ENCODE measurements at regions not wholly inside any gene's neighbourhood (a gene's known extent, or its start where the extent isn't known, plus 50 kb on each side); places are given as distances from the start of the nearest gene placed in this dataset.

DNA sequence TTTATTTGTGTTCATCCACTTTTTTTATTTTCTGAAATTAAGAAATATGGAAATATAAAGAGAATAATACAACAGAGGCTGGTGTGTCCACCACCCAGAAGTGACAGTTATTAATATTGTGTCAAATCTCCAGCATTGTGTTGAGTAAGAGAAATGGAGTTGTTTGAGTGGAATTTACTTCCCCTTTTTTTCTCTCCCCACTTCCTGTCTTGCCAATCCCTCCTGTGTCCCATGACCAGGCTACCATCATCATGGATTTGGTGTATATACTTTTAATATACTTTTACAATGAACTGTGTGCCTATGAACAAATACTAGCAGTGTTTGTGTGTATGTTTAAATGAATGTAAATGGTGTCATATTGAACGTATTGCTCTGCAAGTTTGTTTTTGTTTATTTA lies 276.9 kb upstream of the SKOR2 start:
- DNase-seq: no peak

DNA sequence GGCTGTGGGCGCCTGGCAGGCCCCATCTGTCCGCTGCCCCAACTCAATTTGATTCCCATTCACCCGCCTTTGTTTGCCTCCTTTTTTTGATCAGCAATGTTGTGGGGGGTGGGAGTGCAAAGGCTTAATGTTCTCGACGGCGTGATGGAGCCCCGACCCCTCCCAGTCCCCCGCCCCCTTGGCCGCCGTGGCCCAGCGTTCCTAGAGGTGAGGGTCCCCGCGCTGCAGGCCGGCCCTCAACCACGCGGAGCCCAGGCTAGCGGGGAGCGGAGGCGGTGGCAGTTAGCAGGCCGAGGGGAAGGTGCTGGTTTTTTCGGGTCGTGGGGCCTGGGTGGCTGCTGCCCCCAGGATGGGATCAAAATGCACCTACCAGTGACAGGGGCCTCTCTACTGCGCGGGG lies 274.7 kb upstream of the SKOR2 start:
- no peak for DNase-seq

DNA sequence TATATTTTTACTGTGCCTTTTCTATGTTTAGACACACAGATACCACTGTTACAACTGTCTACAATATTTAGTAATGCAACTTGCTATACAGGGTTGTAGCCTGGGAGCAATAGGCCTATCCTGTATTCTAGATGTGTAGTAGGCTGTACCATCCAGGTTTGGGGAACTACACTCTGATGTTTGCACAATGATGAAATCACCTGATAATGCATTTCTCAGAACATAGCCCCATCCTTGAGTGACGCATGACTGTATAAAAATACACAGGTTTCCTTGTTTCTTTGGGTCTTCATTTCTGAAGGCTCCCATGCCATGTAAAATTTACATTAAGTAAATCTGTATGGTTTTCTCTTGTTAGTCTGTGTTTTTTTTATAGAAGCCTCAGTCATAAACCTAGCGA lies 270.9 kb upstream of the SKOR2 start:
- DNase-seq: no peak

- no peak for DNase-seq
These were observed 268.8 kb upstream of the SKOR2 start for GRCh38 chr18:47520263-47520662.

DNA sequence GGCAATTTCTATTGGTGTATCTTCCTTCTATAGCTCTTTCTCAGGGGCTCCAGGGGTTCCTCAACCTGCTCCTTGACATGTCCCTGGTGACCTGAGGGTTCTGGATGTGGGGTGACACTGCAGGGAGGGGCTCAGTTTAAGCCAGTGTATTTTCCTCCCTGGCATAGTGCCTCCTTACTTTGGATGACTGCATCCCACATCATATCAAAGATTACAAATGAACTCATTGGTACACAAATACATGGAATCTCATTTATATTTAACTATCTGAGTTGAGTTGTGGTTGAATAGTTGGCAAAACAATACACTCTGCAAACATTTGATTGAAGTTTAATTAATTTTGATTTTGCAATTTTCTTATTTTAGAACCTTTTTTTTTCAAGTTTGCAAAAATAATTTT lies 268.2 kb upstream of the SKOR2 start:
- DNase-seq: no peak

DNA sequence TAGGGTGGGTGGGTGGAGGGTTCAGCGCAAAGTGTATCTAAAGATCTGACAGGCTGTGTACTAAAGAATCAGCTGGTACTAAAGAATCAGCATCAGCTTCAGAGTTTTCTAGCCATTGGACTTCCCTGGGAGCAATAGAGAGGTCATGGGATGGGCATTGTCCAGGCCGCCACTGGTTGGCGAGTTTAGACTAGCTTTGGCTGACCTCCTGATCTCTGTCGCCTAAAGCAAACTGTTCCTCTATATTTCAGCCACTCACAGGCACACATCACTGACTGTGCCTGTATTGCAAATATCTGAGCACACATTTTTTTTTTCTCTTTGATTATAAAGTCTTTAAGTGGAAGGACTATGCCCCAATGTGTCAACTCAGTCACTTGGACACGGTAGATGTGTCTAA lies 267.8 kb upstream of the SKOR2 start:
- DNase-seq: no peak

DNA sequence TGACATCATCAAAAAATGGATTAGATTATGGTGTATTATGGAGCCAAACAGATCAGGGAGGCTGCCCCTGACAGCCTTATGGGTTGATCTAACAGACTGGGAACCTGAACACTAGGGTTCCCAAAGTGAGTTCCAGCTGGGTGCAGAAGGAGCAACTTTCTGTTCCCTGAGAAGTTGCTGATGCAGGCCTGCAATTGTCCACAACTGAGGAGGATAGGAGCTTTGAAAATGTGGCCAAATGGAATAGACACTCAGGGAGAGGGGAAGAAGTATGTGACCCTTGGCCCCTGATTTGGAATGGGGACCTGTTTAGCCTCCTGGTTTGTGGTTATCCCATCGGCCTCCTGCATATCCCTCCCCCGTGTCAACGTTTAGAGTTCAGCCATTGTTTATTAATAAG lies 262.2 kb upstream of the SKOR2 start:
- DNase-seq: no peak

GRCh38 chr18:47512726-47513435 lies 261.4 kb upstream of the SKOR2 start:
- DNase-seq: no peak

- no peak for DNase-seq
These were observed 260.6 kb upstream of the SKOR2 start for GRCh38 chr18:47512056-47512455.

DNA sequence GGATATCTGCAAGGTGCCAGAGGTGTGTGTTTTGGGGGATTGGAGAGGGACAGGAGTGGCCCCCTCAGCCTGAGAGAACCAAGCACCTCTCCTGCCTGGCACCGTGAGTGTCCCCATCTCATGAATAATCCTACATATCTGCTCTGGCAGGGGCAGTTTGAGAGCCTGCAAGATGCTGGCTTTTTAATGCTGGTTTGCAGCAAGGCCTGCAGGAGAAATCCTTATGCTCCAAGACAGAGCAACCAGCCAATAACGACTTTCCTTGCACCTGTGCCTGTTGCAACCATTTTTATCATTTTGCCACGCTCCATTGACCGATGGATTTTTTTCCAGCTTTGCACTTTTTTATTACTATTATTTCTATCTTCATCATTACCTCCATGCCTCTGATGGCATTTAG lies 259.4 kb upstream of the SKOR2 start:
- no peak for DNase-seq

DNA sequence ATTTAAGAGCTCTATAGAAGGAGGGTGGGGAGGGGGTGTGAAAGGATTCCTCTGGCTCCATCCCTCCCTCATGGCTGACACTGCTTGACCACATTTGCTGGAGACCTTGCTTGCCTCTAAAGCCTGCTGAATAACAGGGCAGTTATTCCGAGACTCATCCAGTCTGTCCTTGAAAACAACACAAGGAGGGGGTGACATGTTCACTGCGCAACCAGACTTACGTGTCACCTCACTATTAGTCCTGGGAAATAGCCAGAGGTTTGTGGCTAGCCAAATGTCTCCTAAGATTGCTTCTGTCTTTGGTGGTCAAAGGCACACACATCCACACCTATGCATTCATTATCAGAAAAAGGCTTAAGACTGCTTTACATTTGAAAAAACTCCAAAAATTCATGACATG lies 256.2 kb upstream of the SKOR2 start:
- DNase-seq: no peak

DNA sequence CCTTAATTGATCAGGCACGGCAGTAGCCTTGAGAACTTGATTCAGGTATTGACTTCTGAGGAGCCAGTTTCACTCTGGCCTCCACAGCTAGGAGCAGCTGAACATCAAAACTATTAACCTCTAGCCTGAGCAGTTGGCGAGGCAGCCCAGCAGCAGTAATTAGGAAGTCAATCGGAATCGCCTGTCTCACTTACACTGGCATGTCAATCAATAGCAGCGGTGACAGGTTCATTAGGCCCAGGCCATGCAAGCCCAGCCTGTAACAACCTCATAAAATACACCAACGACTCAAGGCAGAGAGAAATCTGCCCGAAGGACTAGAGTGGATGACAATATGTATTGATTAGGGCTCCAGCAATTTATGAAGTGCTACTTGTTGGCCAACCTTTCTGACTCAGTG lies 255.4 kb upstream of the SKOR2 start:
- no peak for DNase-seq

DNA sequence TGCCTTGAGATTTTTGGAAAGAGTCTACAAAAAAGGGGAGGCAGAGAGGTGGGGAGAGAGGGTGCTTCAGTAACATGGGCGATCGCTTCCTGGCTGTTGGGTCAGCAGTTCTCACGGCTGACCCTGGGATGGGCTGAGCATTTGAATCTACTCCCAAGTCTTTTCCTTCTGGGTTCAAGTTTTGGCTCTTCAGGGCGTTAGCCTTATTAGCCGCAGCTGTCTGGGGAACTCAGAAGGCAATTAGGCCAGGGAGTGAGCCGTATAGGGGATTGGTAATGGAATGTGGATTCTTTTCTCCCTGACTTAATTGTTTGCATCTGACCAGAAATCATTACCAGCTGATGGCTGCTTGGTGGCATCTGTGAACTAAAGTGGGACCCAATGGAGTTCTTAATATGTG lies 250.5 kb upstream of the SKOR2 start:
- DNase-seq: no peak

DNA sequence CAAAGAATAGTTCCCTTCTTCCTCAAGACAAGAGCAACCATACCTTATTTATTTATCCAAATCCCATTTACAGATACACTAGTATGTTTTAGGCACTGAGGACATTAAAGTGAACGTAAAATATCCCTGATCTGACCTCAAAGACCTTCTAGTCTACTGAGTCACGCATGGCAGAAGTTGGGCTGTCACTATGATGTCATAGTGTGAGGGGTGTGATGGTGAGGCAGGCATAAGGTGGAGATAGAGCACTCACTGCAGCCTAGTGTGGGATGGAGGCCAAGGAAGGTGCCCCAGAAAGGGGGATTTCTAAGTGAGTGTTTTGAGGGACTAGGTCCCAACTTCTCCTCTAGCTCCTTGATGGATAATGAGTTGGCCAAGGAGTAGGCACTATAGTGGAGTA lies 249.5 kb upstream of the SKOR2 start:
- DNase-seq: no peak

- no peak for DNase-seq
These were observed 241.2 kb upstream of the SKOR2 start for GRCh38 chr18:47492691-47493090.

DNA sequence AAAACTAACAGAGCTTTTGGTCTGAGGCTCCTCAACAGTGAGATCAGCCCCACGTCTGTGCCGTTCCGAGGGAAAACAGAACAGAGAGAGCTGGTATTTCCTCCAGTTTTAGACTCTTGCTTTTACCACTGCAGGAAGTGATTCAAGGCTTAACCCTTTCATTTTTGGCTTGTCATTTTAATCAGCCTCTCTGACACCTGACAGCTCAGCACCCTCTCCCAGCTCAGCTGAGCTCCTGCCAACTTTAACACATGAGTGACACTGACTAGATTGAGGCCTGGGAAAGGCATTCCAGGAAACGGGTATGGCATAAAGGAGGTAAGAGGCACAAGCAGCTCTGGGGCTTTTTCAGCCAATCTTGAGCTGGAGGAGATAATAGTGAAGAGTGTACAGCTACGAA lies 239.4 kb upstream of the SKOR2 start:
- DNase-seq: no peak

- no peak for DNase-seq
These were observed 233.8 kb upstream of the SKOR2 start for GRCh38 chr18:47485221-47485797.

DNA sequence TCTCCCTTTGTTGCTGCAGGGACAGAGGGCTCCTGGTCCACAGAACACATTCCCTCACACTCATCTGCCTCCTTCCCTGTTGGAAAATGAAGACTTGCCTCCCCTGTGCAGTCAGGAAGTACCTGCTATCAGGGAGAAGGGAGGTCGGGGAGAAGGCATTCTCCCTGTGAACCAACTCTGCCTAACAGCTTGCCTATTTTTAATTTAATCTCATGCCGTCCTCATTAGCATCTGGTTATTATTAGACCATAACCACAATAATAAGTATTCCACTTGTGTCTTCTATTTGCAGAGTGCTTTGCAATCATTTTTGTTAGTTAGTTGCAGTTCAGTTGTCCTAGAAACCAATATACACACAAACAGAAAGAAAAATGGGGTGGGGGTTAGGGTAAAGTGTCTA lies 232.6 kb upstream of the SKOR2 start:
- DNase-seq: no peak

DNA sequence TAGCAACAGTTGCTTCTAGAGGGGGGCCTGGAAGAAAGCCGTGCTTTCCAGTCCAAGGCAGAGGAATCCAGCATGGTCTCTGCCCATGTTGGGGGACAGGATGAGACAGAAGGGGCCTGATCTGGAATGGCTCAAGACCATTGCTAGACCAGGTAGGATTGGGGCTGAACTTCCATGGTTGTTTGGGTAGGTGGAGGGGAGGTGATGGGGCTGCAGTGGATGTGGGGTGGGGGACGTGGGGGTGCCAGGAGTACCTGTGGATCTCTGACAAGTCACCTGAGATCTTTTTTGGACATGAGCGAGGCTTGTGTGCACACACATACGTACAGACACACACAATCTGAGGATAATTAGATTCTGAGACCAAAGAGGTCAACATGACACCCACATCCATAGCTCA lies 228.7 kb upstream of the SKOR2 start:
- DNase-seq: no peak

GRCh38 chr18:47471784-47472183 lies 220.3 kb upstream of the SKOR2 start:
- no peak for DNase-seq

- DNase-seq: no peak
These were observed 219.5 kb upstream of the SKOR2 start for GRCh38 chr18:47470941-47471340.

DNA sequence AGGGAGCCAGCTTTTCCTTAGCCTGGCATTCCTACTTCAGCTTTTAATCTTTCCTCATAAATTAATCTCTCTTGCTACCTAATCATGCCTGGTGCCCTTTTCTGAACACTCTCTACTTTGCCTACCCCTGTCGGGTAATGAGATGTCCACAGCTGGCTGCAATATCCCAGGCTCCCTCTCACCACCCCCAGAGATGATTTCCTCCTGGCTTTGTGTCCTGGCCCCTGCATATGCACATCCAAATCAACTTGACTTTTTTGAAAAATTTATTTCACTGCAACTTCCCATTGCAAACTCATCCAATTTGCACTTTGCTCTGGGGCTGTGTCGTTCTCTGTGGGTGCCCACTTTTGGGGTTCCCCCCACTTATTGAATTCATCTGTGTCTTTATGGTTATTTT lies 218.1 kb upstream of the SKOR2 start:
- DNase-seq: no peak

DNA sequence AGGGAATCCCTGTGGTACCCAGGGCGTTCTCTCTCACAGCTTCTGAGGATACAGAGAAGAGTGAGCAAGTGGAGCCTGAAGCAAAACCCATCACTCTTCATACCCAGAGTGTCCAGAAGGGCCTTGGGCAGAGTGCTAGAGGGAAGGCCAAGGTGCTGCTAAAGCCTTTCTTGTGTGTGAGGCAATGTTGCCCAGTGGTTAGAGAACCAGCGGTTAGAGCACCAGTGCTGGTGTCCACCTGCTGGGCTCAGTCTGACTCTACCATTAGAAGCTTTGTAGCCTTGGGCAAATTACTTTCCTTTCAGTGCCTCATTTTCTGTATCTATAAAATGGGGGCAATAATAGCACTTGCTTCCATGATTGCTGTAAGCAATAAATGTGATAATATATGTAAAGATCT lies 210.5 kb upstream of the SKOR2 start:
- DNase-seq: no peak

GRCh38 chr18:47461406-47461948 lies 210.0 kb upstream of the SKOR2 start:
- DNase-seq: no peak

GRCh38 chr18:47458483-47458882 lies 207.0 kb upstream of the SKOR2 start:
- DNase-seq: no peak

Measured in NCI-H1417 treated with DMSO at 0.1 percent for 48 hours (cell line).